Neural cell (in vitro differentiated cells): ENCODE measurements at regions not wholly inside any gene's neighbourhood (a gene's known extent, or its start where the extent isn't known, plus 50 kb on each side); places are given as distances from the start of the nearest gene placed in this dataset.

Source experiments
- H2AFZ ChIP-seq: fragments of 200-600, 300-800 bp; sonication (generic), shearing (Covaris generic); 2 replicates; pipeline ENCODE4 v1.6.0; 2014; ENCODE audit warnings: low read depth, mild to moderate bottlenecking, antibody characterized with exemption, low read length, moderate library complexity
- H3F3A ChIP-seq: fragments of 200-600 bp; shearing (Covaris generic); 2 replicates; pipeline ENCODE4 v1.6.1; 2016; ENCODE audit warnings: mild to moderate bottlenecking, moderate library complexity, mixed read lengths, antibody characterized with exemption, low read length; ENCODE audit not compliant: insufficient read depth, poor library complexity, severe bottlenecking
- H3K27ac ChIP-seq: fragments of 200-600, 300-800 bp; sonication (generic), shearing (Covaris generic); 2 replicates; pipeline ENCODE4 v1.5.1; 2014; ENCODE audit warnings: mild to moderate bottlenecking, low read length, moderate library complexity
- H3K27me3 ChIP-seq: fragments of 300-800, 200-600 bp; sonication (generic), shearing (Covaris generic); 2 replicates; pipeline ENCODE4 v1.6.0; 2014; ENCODE audit warnings: mild to moderate bottlenecking, low read depth, low read length, moderate library complexity; ENCODE audit not compliant: insufficient read depth
- H3K36me3 ChIP-seq: fragments of 300-800, 200-600 bp; sonication (generic), shearing (Covaris generic); 2 replicates; pipeline ENCODE4 v1.5.1; 2014; ENCODE audit warnings: mild to moderate bottlenecking, antibody characterized with exemption, low read length, moderate library complexity; ENCODE audit not compliant: insufficient read depth
- H3K4me2 ChIP-seq: fragments of 300-800, 200-600 bp; sonication (generic), shearing (Covaris generic); 2 replicates; pipeline ENCODE4 v1.6.0; 2014; ENCODE audit warnings: mild to moderate bottlenecking, low read length
- H3K4me3 ChIP-seq: fragments of 300-800, 200-600 bp; sonication (generic), shearing (Covaris generic); 2 replicates; pipeline ENCODE4 v1.5.1; 2014; ENCODE audit warnings: mild to moderate bottlenecking, low read length, moderate library complexity
- H3K79me2 ChIP-seq: fragments of 200-600 bp; shearing (Covaris generic); replicated peaks from 2 replicates; pipeline ENCODE4 v1.6.0; 2014; ENCODE audit warnings: mild to moderate bottlenecking, low read length, moderate library complexity; ENCODE audit not compliant: insufficient read depth
- H3K9ac ChIP-seq: fragments of 300-800, 200-600 bp; sonication (generic), shearing (Covaris generic); 2 replicates; pipeline ENCODE4 v1.6.1; 2016; ENCODE audit warnings: mild to moderate bottlenecking, low read length, mixed read lengths
- H3K9me2 ChIP-seq: fragments of 200-600 bp; shearing (Covaris generic); 2 replicates; pipeline ENCODE4 v1.6.1; 2016; ENCODE audit warnings: mild to moderate bottlenecking, low read length, mixed read lengths; ENCODE audit not compliant: insufficient read depth
- H3K9me3 ChIP-seq: fragments of 200-600, 300-800 bp; sonication (generic), shearing (Covaris generic); 2 replicates; pipeline ENCODE4 v1.6.1; 2016; ENCODE audit warnings: mild to moderate bottlenecking, mixed run types, low read length, moderate library complexity, mixed read lengths
- H4K20me1 ChIP-seq: fragments of 200-600 bp; shearing (Covaris generic); 2 replicates; pipeline ENCODE4 v1.6.1; 2016; ENCODE audit warnings: mild to moderate bottlenecking, mixed run types; ENCODE audit not compliant: insufficient read depth
- EP300 ChIP-seq: fragments of 450-650 bp; conservative IDR thresholded peaks from 2 replicates; pipeline ENCODE4 v1.6.1; 2014; ENCODE audit warnings: antibody characterized with exemption, mild to moderate bottlenecking, moderate library complexity; ENCODE audit not compliant: poor library complexity, severe bottlenecking
- EZH2 ChIP-seq: fragments of 200-600, 300-800 bp; shearing (Covaris generic), sonication (generic); IDR thresholded peaks from 2 replicates; pipeline ENCODE4 v1.6.1; 2014; ENCODE audit warnings: antibody characterized with exemption, low read length, borderline replicate concordance, mild to moderate bottlenecking; ENCODE audit not compliant: insufficient read depth, poor library complexity, severe bottlenecking
- MXI1 ChIP-seq: fragments of 450-650 bp; conservative IDR thresholded peaks from 2 replicates; pipeline ENCODE4 v1.6.1; 2014; ENCODE audit warnings: antibody characterized with exemption, mild to moderate bottlenecking; ENCODE audit not compliant: poor library complexity, severe bottlenecking
- POLR2AphosphoS5 ChIP-seq: IDR thresholded peaks from 2 replicates; pipeline ENCODE4 v1.6.1; 2012
- RAD21 ChIP-seq: fragments of 450-650 bp; conservative IDR thresholded peaks from 2 replicates; pipeline ENCODE4 v1.6.1; 2014; ENCODE audit warnings: antibody characterized with exemption, mild to moderate bottlenecking, moderate library complexity
- TAF1 ChIP-seq: IDR thresholded peaks from 2 replicates; pipeline ENCODE4 v1.6.1; 2012; ENCODE audit warnings: low read depth
- TF ChIP-seq, protein P1 (sequence below): fragments of 450-650 bp; IDR thresholded peaks from 2 replicates; pipeline ENCODE4 v1.5.1; 2014; ENCODE audit warnings: antibody characterized with exemption, mild to moderate bottlenecking, moderate library complexity; ENCODE audit not compliant: poor library complexity, severe bottlenecking
- TF ChIP-seq, protein P2 (sequence below): IDR thresholded peaks from 2 replicates; pipeline ENCODE4 v1.6.1; 2012; ENCODE audit warnings: borderline replicate concordance

DNA sequence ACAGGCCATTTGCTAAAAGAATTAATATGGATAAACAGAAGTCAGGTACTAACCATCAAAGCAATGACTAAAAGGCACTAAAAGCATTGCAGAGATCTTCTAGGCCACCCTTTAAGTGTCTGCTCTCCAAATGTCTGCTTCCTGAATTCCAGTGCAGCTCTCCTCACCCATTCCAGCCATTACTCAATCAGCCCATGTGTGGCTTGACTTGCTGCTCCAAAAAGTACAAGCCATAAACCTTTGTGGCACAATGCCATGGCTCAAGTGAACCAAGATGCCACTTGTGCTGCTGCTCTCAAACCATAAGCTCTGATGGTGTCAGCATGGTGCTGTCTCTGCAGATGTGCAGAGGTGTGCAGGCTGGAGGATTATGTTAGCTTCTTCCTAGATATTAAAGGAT is 290.2 kb upstream of the POU5F2 start:
- H3K9me3 ChIP-seq = no peaks in the 10 kb centered on the region
- no peak for TF ChIP-seq EP300
- TF ChIP-seq POLR2AphosphoS5 = no peak
- TF ChIP-seq EZH2 = no peak
- TF ChIP-seq, protein P1, sequence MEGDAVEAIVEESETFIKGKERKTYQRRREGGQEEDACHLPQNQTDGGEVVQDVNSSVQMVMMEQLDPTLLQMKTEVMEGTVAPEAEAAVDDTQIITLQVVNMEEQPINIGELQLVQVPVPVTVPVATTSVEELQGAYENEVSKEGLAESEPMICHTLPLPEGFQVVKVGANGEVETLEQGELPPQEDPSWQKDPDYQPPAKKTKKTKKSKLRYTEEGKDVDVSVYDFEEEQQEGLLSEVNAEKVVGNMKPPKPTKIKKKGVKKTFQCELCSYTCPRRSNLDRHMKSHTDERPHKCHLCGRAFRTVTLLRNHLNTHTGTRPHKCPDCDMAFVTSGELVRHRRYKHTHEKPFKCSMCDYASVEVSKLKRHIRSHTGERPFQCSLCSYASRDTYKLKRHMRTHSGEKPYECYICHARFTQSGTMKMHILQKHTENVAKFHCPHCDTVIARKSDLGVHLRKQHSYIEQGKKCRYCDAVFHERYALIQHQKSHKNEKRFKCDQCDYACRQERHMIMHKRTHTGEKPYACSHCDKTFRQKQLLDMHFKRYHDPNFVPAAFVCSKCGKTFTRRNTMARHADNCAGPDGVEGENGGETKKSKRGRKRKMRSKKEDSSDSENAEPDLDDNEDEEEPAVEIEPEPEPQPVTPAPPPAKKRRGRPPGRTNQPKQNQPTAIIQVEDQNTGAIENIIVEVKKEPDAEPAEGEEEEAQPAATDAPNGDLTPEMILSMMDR = no peak
- no peak for TF ChIP-seq RAD21
- H2AFZ ChIP-seq = no peak overlapping the region
- no peaks in the 10 kb centered on the region for H4K20me1 ChIP-seq
- H3F3A ChIP-seq = no peaks in the 10 kb centered on the region
- no peak overlapping the region for H3K4me2 ChIP-seq
- H3K27ac ChIP-seq = no peak overlapping the region
- no peaks in the 10 kb centered on the region for H3K79me2 ChIP-seq
- no peak overlapping the region for H3K9ac ChIP-seq
- H3K36me3 ChIP-seq = no peaks in the 10 kb centered on the region
- H3K4me3 ChIP-seq = no peak overlapping the region
- H3K27me3 ChIP-seq = no peaks in the 10 kb centered on the region
- no peaks in the 10 kb centered on the region for H3K9me2 ChIP-seq

DNA sequence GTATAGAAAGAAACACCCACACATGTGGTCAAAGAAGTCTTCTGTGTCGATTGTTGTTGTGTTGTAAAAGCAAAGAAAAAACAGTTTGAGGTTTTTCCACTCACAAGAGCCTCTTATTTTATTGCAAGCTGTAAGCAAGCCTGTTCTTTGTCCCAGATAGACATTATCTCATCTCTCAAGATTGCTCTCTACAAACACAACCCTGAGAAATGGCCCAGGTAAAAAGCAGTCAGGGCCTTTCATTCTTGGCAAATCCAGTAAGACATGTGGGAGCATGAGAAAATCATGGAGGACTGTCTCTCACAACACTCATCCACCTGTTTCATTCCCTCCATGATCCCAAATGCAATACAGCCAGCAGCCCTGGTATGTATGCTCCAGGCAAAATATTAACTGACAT is 286.6 kb upstream of the POU5F2 start:
- Histone ChIP-seq H3K9me3 (no peaks in the 10 kb centered on the region), H3K9me2 (no peaks in the 10 kb centered on the region), H2AFZ (no peak overlapping the region), H3K27me3 (no peaks in the 10 kb centered on the region), H3K36me3 (no peaks in the 10 kb centered on the region), H3K9ac (no peak overlapping the region), H3K4me2 (no peak overlapping the region), H3K4me3 (no peak overlapping the region), H3F3A (no peaks in the 10 kb centered on the region), H4K20me1 (no peaks in the 10 kb centered on the region), H3K27ac (no peak overlapping the region), H3K79me2 (no peaks in the 10 kb centered on the region)
- no peak for TF ChIP-seq EZH2
- no peak for TF ChIP-seq EP300
- no peak for TF ChIP-seq TAF1
- TF ChIP-seq, protein P1 = no peak
- TF ChIP-seq, protein P2, sequence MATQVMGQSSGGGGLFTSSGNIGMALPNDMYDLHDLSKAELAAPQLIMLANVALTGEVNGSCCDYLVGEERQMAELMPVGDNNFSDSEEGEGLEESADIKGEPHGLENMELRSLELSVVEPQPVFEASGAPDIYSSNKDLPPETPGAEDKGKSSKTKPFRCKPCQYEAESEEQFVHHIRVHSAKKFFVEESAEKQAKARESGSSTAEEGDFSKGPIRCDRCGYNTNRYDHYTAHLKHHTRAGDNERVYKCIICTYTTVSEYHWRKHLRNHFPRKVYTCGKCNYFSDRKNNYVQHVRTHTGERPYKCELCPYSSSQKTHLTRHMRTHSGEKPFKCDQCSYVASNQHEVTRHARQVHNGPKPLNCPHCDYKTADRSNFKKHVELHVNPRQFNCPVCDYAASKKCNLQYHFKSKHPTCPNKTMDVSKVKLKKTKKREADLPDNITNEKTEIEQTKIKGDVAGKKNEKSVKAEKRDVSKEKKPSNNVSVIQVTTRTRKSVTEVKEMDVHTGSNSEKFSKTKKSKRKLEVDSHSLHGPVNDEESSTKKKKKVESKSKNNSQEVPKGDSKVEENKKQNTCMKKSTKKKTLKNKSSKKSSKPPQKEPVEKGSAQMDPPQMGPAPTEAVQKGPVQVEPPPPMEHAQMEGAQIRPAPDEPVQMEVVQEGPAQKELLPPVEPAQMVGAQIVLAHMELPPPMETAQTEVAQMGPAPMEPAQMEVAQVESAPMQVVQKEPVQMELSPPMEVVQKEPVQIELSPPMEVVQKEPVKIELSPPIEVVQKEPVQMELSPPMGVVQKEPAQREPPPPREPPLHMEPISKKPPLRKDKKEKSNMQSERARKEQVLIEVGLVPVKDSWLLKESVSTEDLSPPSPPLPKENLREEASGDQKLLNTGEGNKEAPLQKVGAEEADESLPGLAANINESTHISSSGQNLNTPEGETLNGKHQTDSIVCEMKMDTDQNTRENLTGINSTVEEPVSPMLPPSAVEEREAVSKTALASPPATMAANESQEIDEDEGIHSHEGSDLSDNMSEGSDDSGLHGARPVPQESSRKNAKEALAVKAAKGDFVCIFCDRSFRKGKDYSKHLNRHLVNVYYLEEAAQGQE = no peak
- TF ChIP-seq MXI1 = no peak
- TF ChIP-seq POLR2AphosphoS5 = no peak
